Renal cortex interstitium (tissue), 11 donors: ENCODE measurements at regions not wholly inside any gene's neighbourhood (a gene's known extent, or its start where the extent isn't known, plus 50 kb on each side); places are given as distances from the start of the nearest gene placed in this dataset.
"Not testable (repeated sequence)": the region's sequence is repeated elsewhere in the genome, so short reads cannot be mapped to it uniquely, and the experiment has no call there.

Source experiments
- DNase-seq, 11 donors: peaks; one replicate each; pipeline ENCODE4 v3.0.0-alpha.2; 2013; ENCODE audit warnings: low read depth in 9 of 11, low spot score in 4 of 11; ENCODE audit errors: extremely low read depth in 1 of 11

GRCh38 chr4:125010796-125011503 lies 298.4 kb upstream of the ANKRD50 start:
- no peak for DNase-seq

GRCh38 chr4:125008676-125009075 lies 296.1 kb upstream of the ANKRD50 start:
- DNase-seq: no peak

GRCh38 chr4:125004676-125005075 lies 292.1 kb upstream of the ANKRD50 start:
- DNase-seq: no peak

GRCh38 chr4:125003840-125004239 lies 291.3 kb upstream of the ANKRD50 start:
- no peak for DNase-seq

GRCh38 chr4:124997991-124998390 lies 285.5 kb upstream of the ANKRD50 start:
- DNase-seq: no peak

- DNase-seq: no peak
These were observed 284.6 kb upstream of the ANKRD50 start for GRCh38 chr4:124997124-124997523.

GRCh38 chr4:124993838-124994237 lies 281.3 kb upstream of the ANKRD50 start:
- DNase-seq: no peak

GRCh38 chr4:124990398-124990797 lies 277.9 kb upstream of the ANKRD50 start:
- DNase-seq: no peak

- no peak for DNase-seq
These were observed 267.8 kb upstream of the ANKRD50 start for GRCh38 chr4:124980276-124980752.

GRCh38 chr4:124978536-124978935 lies 266.0 kb upstream of the ANKRD50 start:
- DNase-seq: not testable (repeated sequence)

- DNase-seq: no peak
These were observed 264.5 kb upstream of the ANKRD50 start for GRCh38 chr4:124977045-124977444.

GRCh38 chr4:124974152-124974551 lies 261.6 kb upstream of the ANKRD50 start:
- no peak for DNase-seq

- no peak for DNase-seq
These were observed 261.2 kb upstream of the ANKRD50 start for GRCh38 chr4:124973716-124974115.

- DNase-seq: no peak
These were observed 257.5 kb upstream of the ANKRD50 start for GRCh38 chr4:124970011-124970410.

- DNase-seq: no peak
These were observed 253.0 kb upstream of the ANKRD50 start for GRCh38 chr4:124965497-124965891.

- DNase-seq: no peak
These were observed 252.4 kb upstream of the ANKRD50 start for GRCh38 chr4:124964852-124965496.

- DNase-seq: no peak
These were observed 251.7 kb upstream of the ANKRD50 start for GRCh38 chr4:124964251-124964650.

GRCh38 chr4:124961138-124961750 lies 248.7 kb upstream of the ANKRD50 start:
- DNase-seq: no peak

- no peak for DNase-seq
These were observed 246.3 kb upstream of the ANKRD50 start for GRCh38 chr4:124958847-124959246.

GRCh38 chr4:124955476-124955875 lies 242.9 kb upstream of the ANKRD50 start:
- no peak for DNase-seq
